A673 (cell line): ENCODE measurements at regions not wholly inside any gene's neighbourhood (a gene's known extent, or its start where the extent isn't known, plus 50 kb on each side); places are given as distances from the start of the nearest gene placed in this dataset.

Experiments used
- BruUV-seq: library from RNA; stranded (reverse); fragments of 400-500 nt; replicated peaks from 2 replicates; lab custom pipeline; 2021; lab: Mats Ljungman, UMichigan
- CTCF ChIA-PET: fragments of 300-600 bp; sonication (Branson Sonifier 250); formaldehyde crosslinking; loops from one replicate; lab custom pipeline; 2022; ENCODE audit warnings: antibody characterized with exemption; lab: Charles Lee
- POLR2A ChIA-PET: fragments of 300-600 bp; sonication (Branson Sonifier 250); formaldehyde crosslinking; loops from one replicate; lab custom pipeline; 2022; ENCODE audit warnings: antibody characterized with exemption; ENCODE audit not compliant: low non-redundant PET; lab: Charles Lee
- DNase-seq: peaks from one replicate; pipeline ENCODE4 v3.0.0-alpha.2; 2015; ENCODE audit warnings: low spot score
- H3K27ac ChIP-seq: fragments of 200-600 bp; sonication (generic); 2 replicates; pipeline ENCODE4 v1.5.1; 2016; ENCODE audit warnings: mixed run types, low read depth, mild to moderate bottlenecking, mixed read lengths, antibody characterized with exemption, low read length; ENCODE audit not compliant: poor library complexity, severe bottlenecking
- H3K27me3 ChIP-seq: fragments of 200-600 bp; sonication (generic); replicated peaks from 2 replicates; pipeline ENCODE4 v1.6.1; 2017; ENCODE audit warnings: mixed run types, low read depth, mild to moderate bottlenecking, mixed read lengths, antibody characterized with exemption, low read length; ENCODE audit not compliant: insufficient read depth, poor library complexity
- H3K36me3 ChIP-seq: fragments of 200-600 bp; sonication (generic); 2 replicates; pipeline ENCODE4 v1.6.1; 2016; ENCODE audit warnings: mixed run types, mild to moderate bottlenecking, mixed read lengths, antibody characterized with exemption, low read length; ENCODE audit not compliant: insufficient read depth, poor library complexity, severe bottlenecking
- H3K4me1 ChIP-seq: fragments of 200-600 bp; sonication (generic); 2 replicates; pipeline ENCODE4 v1.6.1; 2017; ENCODE audit warnings: mixed run types, mild to moderate bottlenecking, mixed read lengths, antibody characterized with exemption, low read length; ENCODE audit not compliant: insufficient read depth, poor library complexity, severe bottlenecking
- H3K4me3 ChIP-seq: fragments of 200-600 bp; sonication (generic); 2 replicates; pipeline ENCODE4 v1.5.1; 2016; ENCODE audit warnings: low read depth, mixed run types, mild to moderate bottlenecking, mixed read lengths, low read length; ENCODE audit not compliant: poor library complexity, severe bottlenecking
- H3K9me3 ChIP-seq: fragments of 200-600 bp; sonication (generic); 2 replicates; pipeline ENCODE4 v1.6.1; 2016; ENCODE audit warnings: mixed run types, low read depth, mild to moderate bottlenecking, mixed read lengths, antibody characterized with exemption, low read length; ENCODE audit not compliant: poor library complexity, severe bottlenecking
- CTCF ChIP-seq: fragments of 300-800, 200-600 bp; sonication (generic); conservative IDR thresholded peaks from 2 replicates; pipeline ENCODE4 v1.5.1; 2017; ENCODE audit warnings: low read depth, mild to moderate bottlenecking, antibody characterized with exemption, low read length, moderate library complexity, mixed read lengths
- EZH2 ChIP-seq: fragments of 200-600 bp; sonication (generic); IDR thresholded peaks from 2 replicates; pipeline ENCODE4 v1.6.1; 2017; ENCODE audit warnings: borderline replicate concordance, low read depth, mild to moderate bottlenecking, mixed read lengths, antibody characterized with exemption, low read length; ENCODE audit not compliant: poor library complexity, severe bottlenecking
- intact Hi-C: fragments of 100-400 bp; cut with micrococcal nuclease; formaldehyde crosslinking; loops from one replicate; pipeline ENCODE4 v1.10.0; 2022; ENCODE audit not compliant: unreplicated experiment

GRCh38 chr3:18284716-18285115, 140.4 kb downstream of the SATB1 start:
- DNase-seq = no peak
- no peak for TF ChIP-seq CTCF
- no peak for TF ChIP-seq EZH2

GRCh38 chr3:18283680-18284079, 141.5 kb downstream of the SATB1 start:
- Histone ChIP-seq H3K4me1 (no peaks in the 10 kb centered on the region), H3K9me3 (no peaks in the 10 kb centered on the region), H3K36me3 (no peaks in the 10 kb centered on the region), H3K4me3 (no peak overlapping the region), H3K27me3 (peaks cover 6% of the 10 kb centered on the region), H3K27ac (no peak overlapping the region)
- no peak for TF ChIP-seq EZH2
- no TSS peak for BruUV-seq
- no peak for DNase-seq
- CTCF ChIA-PET = no interaction called here
- intact Hi-C loops = no loop called here
- POLR2A ChIA-PET = no interaction called here

More at GRCh38 chr3:18284716-18285115, 140.4 kb downstream of the SATB1 start:
- no peaks in the 10 kb centered on the region for H3K9me3 ChIP-seq
- no peaks in the 10 kb centered on the region for H3K4me1 ChIP-seq
- ChIA-PET POLR2A (no interaction called here), CTCF (no interaction called here)
- no peak overlapping the region for H3K4me3 ChIP-seq
- peaks cover 6% of the 10 kb centered on the region for H3K27me3 ChIP-seq
- H3K27ac ChIP-seq = no peak overlapping the region
- no peaks in the 10 kb centered on the region for H3K36me3 ChIP-seq
- BruUV-seq = no TSS peak
- intact Hi-C loops = no loop called here

GRCh38 chr3:18282507-18282906, 142.6 kb downstream of the SATB1 start:
- no peaks in the 10 kb centered on the region for H3K36me3 ChIP-seq
- POLR2A ChIA-PET = no interaction called here
- intact Hi-C loops = no loop called here

More at GRCh38 chr3:18282507-18282906, 142.6 kb downstream of the SATB1 start:
- Histone ChIP-seq H3K9me3 (no peaks in the 10 kb centered on the region), H3K4me1 (no peaks in the 10 kb centered on the region), H3K4me3 (no peak overlapping the region), H3K27me3 (peaks cover 6% of the 10 kb centered on the region), H3K27ac (no peak overlapping the region)
- CTCF ChIA-PET = no interaction called here
- TF ChIP-seq EZH2 = no peak
- no peak for TF ChIP-seq CTCF
- no peak for DNase-seq
- no TSS peak for BruUV-seq
